ENCODE measurements at regions not wholly inside any gene's neighbourhood (a gene's known extent, or its start where the extent isn't known, plus 50 kb on each side); places are given as distances from the start of the nearest gene placed in this dataset.

DNA sequence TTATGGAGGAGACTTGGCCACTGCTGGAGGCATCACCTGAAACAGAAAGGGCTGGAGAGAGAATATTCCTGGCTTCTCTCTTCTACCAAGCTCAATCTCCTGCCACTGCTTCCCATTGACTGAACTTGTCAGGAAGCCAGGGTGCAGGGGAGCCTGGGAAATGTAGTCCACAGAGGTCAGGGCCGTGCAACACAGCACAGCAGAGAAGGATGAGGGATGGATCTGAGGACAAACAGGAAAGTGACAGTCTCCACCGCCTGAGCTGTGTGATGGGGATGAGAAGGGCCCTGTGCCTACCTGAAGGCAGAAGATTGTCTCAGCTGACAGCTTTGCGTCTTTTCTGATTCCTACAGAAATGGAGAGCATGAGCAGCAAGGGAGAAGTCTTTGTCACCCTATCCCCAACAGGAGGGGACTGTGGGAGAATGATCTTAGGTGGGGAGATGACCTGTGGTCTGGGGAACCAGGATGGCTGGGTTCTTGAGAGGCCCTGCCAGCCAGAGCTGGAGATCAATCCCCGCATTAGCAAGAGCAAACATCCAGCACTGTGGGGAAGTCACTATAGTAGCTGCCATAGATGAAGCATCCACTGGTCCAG, 114.2 kb downstream of the SNX5 start:
- TF ChIP-seq POLR2AphosphoS5 (IDR thresholded peaks at IDR 0.05): no peak
- no peak for TF ChIP-seq RAD21 (conservative IDR thresholded peaks at IDR 0.05)
- TF ChIP-seq, protein P1, sequence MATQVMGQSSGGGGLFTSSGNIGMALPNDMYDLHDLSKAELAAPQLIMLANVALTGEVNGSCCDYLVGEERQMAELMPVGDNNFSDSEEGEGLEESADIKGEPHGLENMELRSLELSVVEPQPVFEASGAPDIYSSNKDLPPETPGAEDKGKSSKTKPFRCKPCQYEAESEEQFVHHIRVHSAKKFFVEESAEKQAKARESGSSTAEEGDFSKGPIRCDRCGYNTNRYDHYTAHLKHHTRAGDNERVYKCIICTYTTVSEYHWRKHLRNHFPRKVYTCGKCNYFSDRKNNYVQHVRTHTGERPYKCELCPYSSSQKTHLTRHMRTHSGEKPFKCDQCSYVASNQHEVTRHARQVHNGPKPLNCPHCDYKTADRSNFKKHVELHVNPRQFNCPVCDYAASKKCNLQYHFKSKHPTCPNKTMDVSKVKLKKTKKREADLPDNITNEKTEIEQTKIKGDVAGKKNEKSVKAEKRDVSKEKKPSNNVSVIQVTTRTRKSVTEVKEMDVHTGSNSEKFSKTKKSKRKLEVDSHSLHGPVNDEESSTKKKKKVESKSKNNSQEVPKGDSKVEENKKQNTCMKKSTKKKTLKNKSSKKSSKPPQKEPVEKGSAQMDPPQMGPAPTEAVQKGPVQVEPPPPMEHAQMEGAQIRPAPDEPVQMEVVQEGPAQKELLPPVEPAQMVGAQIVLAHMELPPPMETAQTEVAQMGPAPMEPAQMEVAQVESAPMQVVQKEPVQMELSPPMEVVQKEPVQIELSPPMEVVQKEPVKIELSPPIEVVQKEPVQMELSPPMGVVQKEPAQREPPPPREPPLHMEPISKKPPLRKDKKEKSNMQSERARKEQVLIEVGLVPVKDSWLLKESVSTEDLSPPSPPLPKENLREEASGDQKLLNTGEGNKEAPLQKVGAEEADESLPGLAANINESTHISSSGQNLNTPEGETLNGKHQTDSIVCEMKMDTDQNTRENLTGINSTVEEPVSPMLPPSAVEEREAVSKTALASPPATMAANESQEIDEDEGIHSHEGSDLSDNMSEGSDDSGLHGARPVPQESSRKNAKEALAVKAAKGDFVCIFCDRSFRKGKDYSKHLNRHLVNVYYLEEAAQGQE (IDR thresholded peaks at IDR 0.05; ENCODE audit: borderline replicate concordance): no peak
- no peak for TF ChIP-seq MXI1 (conservative IDR thresholded peaks at IDR 0.05; ENCODE audit: poor library complexity, severe bottlenecking)
- TF ChIP-seq TAF1 (IDR thresholded peaks at IDR 0.05; ENCODE audit: low read depth): no peak
- no peak for TF ChIP-seq SMC3 (conservative IDR thresholded peaks at IDR 0.05; ENCODE audit: poor library complexity)
- TF ChIP-seq, protein P2, sequence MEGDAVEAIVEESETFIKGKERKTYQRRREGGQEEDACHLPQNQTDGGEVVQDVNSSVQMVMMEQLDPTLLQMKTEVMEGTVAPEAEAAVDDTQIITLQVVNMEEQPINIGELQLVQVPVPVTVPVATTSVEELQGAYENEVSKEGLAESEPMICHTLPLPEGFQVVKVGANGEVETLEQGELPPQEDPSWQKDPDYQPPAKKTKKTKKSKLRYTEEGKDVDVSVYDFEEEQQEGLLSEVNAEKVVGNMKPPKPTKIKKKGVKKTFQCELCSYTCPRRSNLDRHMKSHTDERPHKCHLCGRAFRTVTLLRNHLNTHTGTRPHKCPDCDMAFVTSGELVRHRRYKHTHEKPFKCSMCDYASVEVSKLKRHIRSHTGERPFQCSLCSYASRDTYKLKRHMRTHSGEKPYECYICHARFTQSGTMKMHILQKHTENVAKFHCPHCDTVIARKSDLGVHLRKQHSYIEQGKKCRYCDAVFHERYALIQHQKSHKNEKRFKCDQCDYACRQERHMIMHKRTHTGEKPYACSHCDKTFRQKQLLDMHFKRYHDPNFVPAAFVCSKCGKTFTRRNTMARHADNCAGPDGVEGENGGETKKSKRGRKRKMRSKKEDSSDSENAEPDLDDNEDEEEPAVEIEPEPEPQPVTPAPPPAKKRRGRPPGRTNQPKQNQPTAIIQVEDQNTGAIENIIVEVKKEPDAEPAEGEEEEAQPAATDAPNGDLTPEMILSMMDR (IDR thresholded peaks at IDR 0.05; ENCODE audit: poor library complexity, severe bottlenecking): no peak
- no peak for TF ChIP-seq EP300 (conservative IDR thresholded peaks at IDR 0.05; ENCODE audit: poor library complexity, severe bottlenecking)
- no peak for TF ChIP-seq EZH2 (IDR thresholded peaks at IDR 0.05; ENCODE audit: borderline replicate concordance, insufficient read depth, low read length, poor library complexity, severe bottlenecking)
- H3K4me2 ChIP-seq (ENCODE audit: low read length): no peak overlapping the region
- no peaks in the 10 kb centered on the region for H3K36me3 ChIP-seq (ENCODE audit: insufficient read depth, low read length)
- H3K27ac ChIP-seq (ENCODE audit: low read length): no peak overlapping the region
- no peaks in the 10 kb centered on the region for H3K27me3 ChIP-seq (ENCODE audit: insufficient read depth, low read depth, low read length)
- H3K4me3 ChIP-seq (ENCODE audit: low read length): no peak overlapping the region
- H3K9me2 ChIP-seq (ENCODE audit: insufficient read depth, low read length): no peaks in the 10 kb centered on the region
- no peaks in the 10 kb centered on the region for H4K20me1 ChIP-seq (ENCODE audit: insufficient read depth)
- no peak overlapping the region for H2AFZ ChIP-seq (ENCODE audit: low read depth, low read length)
- H3K9ac ChIP-seq (ENCODE audit: low read length): no peak overlapping the region
- H3K79me2 ChIP-seq (replicated peaks; ENCODE audit: insufficient read depth, low read length): no peaks in the 10 kb centered on the region
- H3K9me3 ChIP-seq (ENCODE audit: low read length): peaks cover 3% of the 10 kb centered on the region
- H3F3A ChIP-seq (ENCODE audit: insufficient read depth, low read length, poor library complexity, severe bottlenecking): no peaks in the 10 kb centered on the region

DNA sequence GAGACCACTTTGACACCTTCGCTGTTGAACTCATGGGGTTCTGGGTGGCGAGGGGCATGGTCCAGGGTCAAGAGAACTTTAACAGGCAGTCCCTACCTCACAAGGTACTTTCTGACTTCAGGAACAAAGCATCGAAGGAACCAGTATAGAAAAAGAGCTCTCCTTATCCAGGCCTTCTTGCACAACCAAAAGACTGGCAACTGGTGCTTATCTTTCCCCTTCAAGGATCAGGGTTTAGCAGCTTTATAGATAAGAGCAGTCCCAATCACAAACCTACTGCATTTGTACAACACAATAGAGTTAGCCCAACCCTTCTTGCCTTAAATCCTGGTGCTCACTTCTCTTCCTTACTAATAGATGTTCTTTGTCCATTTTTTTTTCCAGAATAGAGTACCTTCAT, 116.3 kb downstream of the SNX5 start:
- no peak overlapping the region for H3K9ac ChIP-seq (ENCODE audit: low read length)
- no peaks in the 10 kb centered on the region for H3K36me3 ChIP-seq (ENCODE audit: insufficient read depth, low read length)
- H4K20me1 ChIP-seq (ENCODE audit: insufficient read depth): no peaks in the 10 kb centered on the region
- H3K27me3 ChIP-seq (ENCODE audit: insufficient read depth, low read depth, low read length): no peaks in the 10 kb centered on the region
- no peaks in the 10 kb centered on the region for H3F3A ChIP-seq (ENCODE audit: insufficient read depth, low read length, poor library complexity, severe bottlenecking)
- peaks cover 3% of the 10 kb centered on the region for H3K9me3 ChIP-seq (ENCODE audit: low read length)
- no peaks in the 10 kb centered on the region for H3K9me2 ChIP-seq (ENCODE audit: insufficient read depth, low read length)
- no peak overlapping the region for H2AFZ ChIP-seq (ENCODE audit: low read depth, low read length)
- no peak overlapping the region for H3K27ac ChIP-seq (ENCODE audit: low read length)
- TF ChIP-seq, protein P2 (IDR thresholded peaks at IDR 0.05; ENCODE audit: poor library complexity, severe bottlenecking): no peak
- no peak for TF ChIP-seq POLR2AphosphoS5 (IDR thresholded peaks at IDR 0.05)
- no peak overlapping the region for H3K4me3 ChIP-seq (ENCODE audit: low read length)
- no peak overlapping the region for H3K4me2 ChIP-seq (ENCODE audit: low read length)
- no peaks in the 10 kb centered on the region for H3K79me2 ChIP-seq (replicated peaks; ENCODE audit: insufficient read depth, low read length)

Data from neural cell (in vitro differentiated cells).